B cell (primary cell): ENCODE measurements at regions not wholly inside any gene's neighbourhood (a gene's known extent, or its start where the extent isn't known, plus 50 kb on each side); places are given as distances from the start of the nearest gene placed in this dataset.

ENCODE experiments used
- ATAC-seq: fragments of 200-7000 bp; cut with Tn5 transposase; one replicate; pipeline ENCODE4 v1.10.0; 2021; ENCODE audit warnings: low read depth, mild to moderate bottlenecking, moderate number of reproducible peaks, moderate library complexity
- CTCF ChIA-PET: fragments of 350-600 bp; sonication (Branson Sonifier 250); formaldehyde crosslinking; loops from one replicate; lab custom pipeline; 2021; ENCODE audit warnings: antibody characterized with exemption, inconsistent platforms; lab: Charles Lee
- POLR2A ChIA-PET: fragments of 350-600 bp; sonication (Branson Sonifier 250); formaldehyde crosslinking; loops from one replicate; lab custom pipeline; 2021; ENCODE audit warnings: antibody characterized with exemption; lab: Charles Lee
- DNase-seq: peaks from one replicate; pipeline ENCODE4 v3.0.0; 2013
- H2AFZ ChIP-seq: 2 replicates; pipeline ENCODE4 v1.6.1; 2012; ENCODE audit warnings: mild to moderate bottlenecking, low read depth, low read length; ENCODE audit not compliant: insufficient read depth, poor library complexity, severe bottlenecking
- H3K27ac ChIP-seq, 2 donors: 1 replicate in 1 of 2; 2 replicates in 1 of 2; pipeline ENCODE4 v1.5.1; 2012 to 2013; ENCODE audit warnings: low read length in 2 of 2, mild to moderate bottlenecking in 2 of 2, moderate library complexity in 1 of 2
- H3K27me3 ChIP-seq, 4 experiments: fragments of 200-600 bp in 1 of 4; sonication (generic) in 1 of 4; replicated peaks in 1 of 4; 1 replicate in 2 of 4; 2 replicates in 2 of 4; pipeline versions ENCODE4 v1.6.1 to v1.7.0; 2013 to 2016; ENCODE audit warnings: low read length in 3 of 4, mild to moderate bottlenecking in 2 of 4, mixed read lengths in 1 of 4, moderate library complexity in 1 of 4; ENCODE audit not compliant: insufficient read depth in 4 of 4, control insufficient read depth in 3 of 4; ENCODE audit errors: control extremely low read depth in 1 of 4
- H3K36me3 ChIP-seq, 2 experiments: replicated peaks in 1 of 2; 1 replicate in 1 of 2; 2 replicates in 1 of 2; pipeline versions ENCODE4 v1.6.1 to v1.7.1; 2013; ENCODE audit warnings: low read length in 1 of 2; ENCODE audit not compliant: insufficient read depth in 2 of 2, control insufficient read depth in 1 of 2; ENCODE audit errors: control extremely low read depth in 1 of 2, extremely low read depth in 1 of 2
- H3K4me1 ChIP-seq, 2 donors: fragments of 200-600 bp in 1 of 2; sonication (generic) in 1 of 2; 1 replicate in 1 of 2; 2 replicates in 1 of 2; pipeline versions ENCODE4 v1.5.1 to v1.6.1; 2013 to 2017; ENCODE audit warnings: low read length in 2 of 2; ENCODE audit not compliant: control insufficient read depth in 2 of 2, insufficient read depth in 2 of 2
- H3K4me2 ChIP-seq: replicated peaks from 2 replicates; pipeline ENCODE3; 2012; ENCODE audit warnings: mild to moderate bottlenecking, low read depth, low read length; ENCODE audit not compliant: poor library complexity, severe bottlenecking
- H3K4me3 ChIP-seq, 5 experiments: fragments of 200-600 bp in 1 of 5; sonication (generic) in 1 of 5; 1 replicate in 3 of 5; 2 replicates in 2 of 5; pipeline versions ENCODE4 v1.5.1 to v1.7.0; 2011 to 2016; ENCODE audit warnings: low read length in 4 of 5, mild to moderate bottlenecking in 4 of 5, low read depth in 2 of 5, control low read depth in 1 of 5, moderate library complexity in 1 of 5; ENCODE audit not compliant: insufficient read depth in 1 of 5; ENCODE audit errors: control extremely low read depth in 1 of 5, extremely low read depth in 1 of 5
- H3K79me2 ChIP-seq: fragments of 200-600 bp; sonication (generic); one replicate; pipeline ENCODE4 v1.6.0; 2016; ENCODE audit warnings: low read length; ENCODE audit not compliant: control insufficient read depth, insufficient read depth
- H3K9ac ChIP-seq: fragments of 200-600 bp; sonication (generic); 2 replicates; pipeline ENCODE4 v1.6.1; 2017; ENCODE audit warnings: mild to moderate bottlenecking, low read length, moderate library complexity
- H3K9me3 ChIP-seq, 3 donors: one replicate each; pipeline versions ENCODE4 v1.6.1 to v1.7.1; 2013; ENCODE audit warnings: low read length in 2 of 3; ENCODE audit not compliant: control insufficient read depth in 2 of 3, insufficient read depth in 1 of 3; ENCODE audit errors: control extremely low read depth in 1 of 3
- H4K20me1 ChIP-seq: 2 replicates; pipeline ENCODE4 v1.6.0; 2012; ENCODE audit warnings: mild to moderate bottlenecking, low read length; ENCODE audit not compliant: insufficient read depth, control insufficient read depth, poor library complexity, severe bottlenecking
- H3K27ac Mint-ChIP-seq: one replicate; pipeline ENCODE4 v1.8.0; 2021; ENCODE audit warnings: mixed read lengths
- H3K27me3 Mint-ChIP-seq: one replicate; pipeline ENCODE4 v1.8.0; 2021; ENCODE audit warnings: mixed read lengths
- H3K4me1 Mint-ChIP-seq: one replicate; pipeline ENCODE4 v1.8.0; 2021; ENCODE audit warnings: mixed read lengths
- H3K4me3 Mint-ChIP-seq: one replicate; pipeline ENCODE4 v1.8.0; 2021; ENCODE audit warnings: mixed read lengths
- H3K9me3 Mint-ChIP-seq: one replicate; pipeline ENCODE4 v1.8.0; 2022; ENCODE audit warnings: mixed read lengths; ENCODE audit not compliant: insufficient read depth
- CTCF ChIP-seq: fragments of 200-600 bp; IDR thresholded peaks from one replicate; pipeline ENCODE4 v1.8.0; 2022; ENCODE audit warnings: antibody characterized with exemption, mild to moderate bottlenecking
- EZH2 ChIP-seq: IDR thresholded peaks from 2 replicates; pipeline ENCODE4 v1.6.1; 2012; ENCODE audit warnings: borderline replicate concordance, low read depth, mild to moderate bottlenecking, moderate library complexity, low read length; ENCODE audit not compliant: insufficient read depth, poor library complexity, severe bottlenecking
- WGBS: methylation state at CpG from one replicate; pipeline ENCODE4 v1.1.5; 2013; ENCODE audit warnings: missing lambda C conversion rate; ENCODE audit not compliant: insufficient coverage; 5-methylcytosine and 5-hydroxymethylcytosine counted together
- intact Hi-C: fragments of 100-400 bp; cut with micrococcal nuclease; formaldehyde crosslinking; loops from one replicate; pipeline ENCODE4 v1.10.0; 2022

GRCh38 chr2:41886757-41887156, 161.1 kb upstream of the PKDCC start:
- Histone ChIP-seq H2AFZ (no peak overlapping the region), H3K9me3 (no peaks in the 10 kb centered on the region), H3K4me2 (no peak overlapping the region), H3K9ac (no peak overlapping the region), H3K27me3 (peaks cover 0 to 10% (median 2%) of the 10 kb centered on the region in 4 experiments), H3K27ac (no peak overlapping the region), H4K20me1 (no peaks in the 10 kb centered on the region), H3K4me1 (no peaks in the 10 kb centered on the region), H3K4me3 (no peak overlapping the region), H3K79me2 (no peaks in the 10 kb centered on the region), H3K36me3 (no peaks in the 10 kb centered on the region)
- intact Hi-C loops: no loop called here
- no peak for DNase-seq
- CTCF ChIA-PET: no interaction called here
- no CpG with 5 or more reads among the region's 2 CpGs for WGBS
- H3K4me1 Mint-ChIP-seq: no peaks in the 10 kb centered on the region
- POLR2A ChIA-PET: no interaction called here
- peaks cover 43% of the 10 kb centered on the region for H3K27me3 Mint-ChIP-seq
- no peak overlapping the region for H3K4me3 Mint-ChIP-seq
- TF ChIP-seq EZH2 (no peak), CTCF (no peak)
- no peak overlapping the region for H3K27ac Mint-ChIP-seq
- no peaks in the 10 kb centered on the region for H3K9me3 Mint-ChIP-seq
- ATAC-seq: no peak

DNA sequence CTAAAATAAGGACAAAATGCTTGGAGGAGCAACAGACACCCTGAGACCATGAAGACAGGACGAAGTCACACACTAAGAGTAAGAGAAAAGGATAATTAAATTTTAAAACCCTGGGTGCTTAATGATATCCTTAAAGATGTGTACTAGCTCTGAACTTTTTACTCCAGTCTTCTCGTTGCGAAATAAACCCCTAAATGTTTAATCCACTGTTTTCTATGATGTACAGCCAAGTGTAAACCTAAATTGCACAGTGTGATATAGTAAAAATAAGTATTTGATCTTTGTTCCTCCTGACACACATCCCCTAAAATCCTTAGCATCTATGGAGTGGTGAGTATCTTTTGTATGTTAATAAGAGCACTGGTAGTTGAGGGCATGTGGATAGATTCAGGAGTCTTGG, 157.5 kb upstream of the PKDCC start:
- no CpG with 5 or more reads among the region's 3 CpGs for WGBS
- no peak overlapping the region for H3K4me3 Mint-ChIP-seq
- ATAC-seq (no peak), DNase-seq (no peak)
- H3K4me3 ChIP-seq: no peak overlapping the region
- POLR2A ChIA-PET: no interaction called here
- no peak overlapping the region for H3K4me2 ChIP-seq
- H3K27ac Mint-ChIP-seq: no peak overlapping the region
- H3K9me3 ChIP-seq: no peaks in the 10 kb centered on the region
- no peaks in the 10 kb centered on the region for H4K20me1 ChIP-seq
- H3K4me1 ChIP-seq: no peaks in the 10 kb centered on the region
- CTCF ChIA-PET: no interaction called here
- intact Hi-C loops: no loop called here
- peaks cover 0 to 8% (median 2%) of the 10 kb centered on the region in 4 experiments for H3K27me3 ChIP-seq
- peaks cover 45% of the 10 kb centered on the region for H3K27me3 Mint-ChIP-seq
- no peak overlapping the region for H2AFZ ChIP-seq
- H3K4me1 Mint-ChIP-seq: no peaks in the 10 kb centered on the region
- no peak overlapping the region for H3K9ac ChIP-seq
- no peak for TF ChIP-seq EZH2
- TF ChIP-seq CTCF: no peak
- no peaks in the 10 kb centered on the region for H3K36me3 ChIP-seq
- no peaks in the 10 kb centered on the region for H3K79me2 ChIP-seq
- H3K27ac ChIP-seq: no peak overlapping the region
- H3K9me3 Mint-ChIP-seq: no peaks in the 10 kb centered on the region
